ENCODE measurements at regions not wholly inside any gene's neighbourhood (a gene's known extent, or its start where the extent isn't known, plus 50 kb on each side); places are given as distances from the start of the nearest gene placed in this dataset.

- TF ChIP-seq CHD7 (IDR thresholded peaks at IDR 0.05; ENCODE audit: insufficient replicate concordance, low read length) (no peak), CEBPB (IDR thresholded peaks at IDR 0.05; ENCODE audit: low read depth, low read length) (no peak)
Measured at GRCh38 chr13:74767050-74767449, 632.8 kb upstream of the KLF12 start (continued).
